GM21825 (cell line): ENCODE measurements at regions not wholly inside any gene's neighbourhood (a gene's known extent, or its start where the extent isn't known, plus 50 kb on each side); places are given as distances from the start of the nearest gene placed in this dataset.
"Not testable (repeated sequence)": the region's sequence is repeated elsewhere in the genome, so short reads cannot be mapped to it uniquely, and the experiment has no call there.

Source experiments
- ATAC-seq: cut with Tn5 transposase; IDR thresholded peaks from one replicate; pipeline ENCODE4 v1.9.1; 2021; ENCODE audit warnings: mild to moderate bottlenecking, moderate library complexity; ENCODE audit not compliant: unreplicated experiment

- no peak for ATAC-seq
Measured at GRCh38 chr2:16395601-16396000, 270.0 kb downstream of the CYRIA start.

- ATAC-seq: no peak
Measured at GRCh38 chr2:16394986-16395550, 270.6 kb downstream of the CYRIA start.

GRCh38 chr2:16394072-16394985 lies 271.3 kb downstream of the CYRIA start:
- no peak for ATAC-seq

- ATAC-seq: no peak
Measured at GRCh38 chr2:16393500-16394071, 272.0 kb downstream of the CYRIA start.

GRCh38 chr2:16392647-16393499 lies 272.8 kb downstream of the CYRIA start:
- no peak for ATAC-seq

GRCh38 chr2:16391986-16392385 lies 273.6 kb downstream of the CYRIA start:
- no peak for ATAC-seq

GRCh38 chr2:16390561-16390960 lies 275.1 kb downstream of the CYRIA start:
- no peak for ATAC-seq

- no peak for ATAC-seq
Measured at GRCh38 chr2:16389611-16390010, 276.0 kb downstream of the CYRIA start.

GRCh38 chr2:16388199-16388830 lies 277.3 kb downstream of the CYRIA start:
- not testable (repeated sequence) for ATAC-seq

GRCh38 chr2:16387461-16387984 lies 278.1 kb downstream of the CYRIA start:
- no peak for ATAC-seq

- no peak for ATAC-seq
Measured at GRCh38 chr2:16386431-16386830, 279.2 kb downstream of the CYRIA start.

- no peak for ATAC-seq
Measured at GRCh38 chr2:16386031-16386430, 279.6 kb downstream of the CYRIA start.

GRCh38 chr2:16385341-16385740 lies 280.3 kb downstream of the CYRIA start:
- no peak for ATAC-seq

- no peak for ATAC-seq
Measured at GRCh38 chr2:16383411-16383810, 282.2 kb downstream of the CYRIA start.

- no peak for ATAC-seq
Measured at GRCh38 chr2:16382451-16382850, 283.2 kb downstream of the CYRIA start.

GRCh38 chr2:16381511-16381910 lies 284.1 kb downstream of the CYRIA start:
- ATAC-seq: no peak

GRCh38 chr2:16379901-16380300 lies 285.7 kb downstream of the CYRIA start:
- not testable (repeated sequence) for ATAC-seq

- not testable (repeated sequence) for ATAC-seq
Measured at GRCh38 chr2:16379061-16379460, 286.6 kb downstream of the CYRIA start.

- no peak for ATAC-seq
Measured at GRCh38 chr2:16378031-16378430, 287.6 kb downstream of the CYRIA start.

- no peak for ATAC-seq
Measured at GRCh38 chr2:16375981-16376380, 289.7 kb downstream of the CYRIA start.
